Cardiac fibroblast (primary cell): ENCODE measurements at regions not wholly inside any gene's neighbourhood (a gene's known extent, or its start where the extent isn't known, plus 50 kb on each side); places are given as distances from the start of the nearest gene placed in this dataset.
"Not testable (repeated sequence)": the region's sequence is repeated elsewhere in the genome, so short reads cannot be mapped to it uniquely, and the experiment has no call there.

Experiments used
- DNase-seq, 2 donors: peaks; one replicate each; pipeline versions ENCODE4 v3.0.0 to v3.0.0-alpha.2; 2010; ENCODE audit warnings: low read depth in 2 of 2
- H3K4me3 ChIP-seq, 2 donors: replicated peaks in 1 of 2; 1 replicate in 1 of 2; 2 replicates in 1 of 2; pipeline ENCODE4 v1.5.1; 2011; ENCODE audit warnings: low read depth in 2 of 2, low read length in 2 of 2, mild to moderate bottlenecking in 2 of 2, moderate library complexity in 1 of 2
- CTCF ChIP-seq: IDR thresholded peaks from one replicate; pipeline ENCODE4 v1.5.1; 2011; ENCODE audit warnings: low read depth, mild to moderate bottlenecking, low read length, inconsistent platforms

GRCh38 chr16:27646806-27647205 is 96.9 kb downstream of the KATNIP start:
- TF ChIP-seq CTCF, result no peak
- DNase-seq, result peak; percentile 9 to 19

GRCh38 chr16:27649021-27649420 is 99.1 kb downstream of the KATNIP start:
- no peak for DNase-seq
- TF ChIP-seq CTCF, result no peak
- no peak overlapping the region for H3K4me3 ChIP-seq

More at GRCh38 chr16:27646806-27647205, 96.9 kb downstream of the KATNIP start:
- no peak overlapping the region for H3K4me3 ChIP-seq

- H3K4me3 ChIP-seq, result no peak overlapping the region
- DNase-seq, result peak; percentile 14 to 54
- TF ChIP-seq CTCF, result no peak
Measured at GRCh38 chr16:27650073-27650701, 100.2 kb downstream of the KATNIP start.

- H3K4me3 ChIP-seq, result no peak overlapping the region
- TF ChIP-seq CTCF, result no peak
- no peak for DNase-seq
Measured at GRCh38 chr16:27651301-27651700, 101.4 kb downstream of the KATNIP start.

- no peak overlapping the region for H3K4me3 ChIP-seq
- no peak for TF ChIP-seq CTCF
- no peak for DNase-seq
Measured at GRCh38 chr16:27657811-27658210, 107.9 kb downstream of the KATNIP start.

GRCh38 chr16:27660507-27660906 is 110.6 kb downstream of the KATNIP start:
- DNase-seq, result no peak
- no peak for TF ChIP-seq CTCF

GRCh38 chr16:27663235-27663634 is 113.3 kb downstream of the KATNIP start:
- not testable (repeated sequence) for H3K4me3 ChIP-seq, DNase-seq

More at GRCh38 chr16:27660507-27660906, 110.6 kb downstream of the KATNIP start:
- no peak overlapping the region for H3K4me3 ChIP-seq
